Gastrocnemius medialis (tissue), 4 donors: ENCODE measurements at regions not wholly inside any gene's neighbourhood (a gene's known extent, or its start where the extent isn't known, plus 50 kb on each side); places are given as distances from the start of the nearest gene placed in this dataset.

ENCODE experiments used
- ATAC-seq, 2 donors: fragments of 150-250 bp; one replicate each; pipeline ENCODE4 v1.9.1; 2016
- DNase-seq, 2 donors: peaks; one replicate each; pipeline ENCODE4 v3.0.0-alpha.2; 2019
- H3K27ac ChIP-seq, 4 donors: fragments of 200-600 bp; sonication (generic); 1 replicate in 1 of 4; 2 replicates in 3 of 4; pipeline ENCODE4 v1.5.1; 2016 to 2018; ENCODE audit warnings: mild to moderate bottlenecking in 2 of 4, moderate library complexity in 1 of 4
- H3K27me3 ChIP-seq, 3 donors: fragments of 200-600 bp; sonication (generic) in 2 of 3; 1 replicate in 1 of 3; 2 replicates in 2 of 3; pipeline versions ENCODE4 v1.5.1 to v1.6.0; 2016 to 2019; ENCODE audit warnings: mild to moderate bottlenecking in 1 of 3, moderate library complexity in 1 of 3
- H3K36me3 ChIP-seq, 2 donors: fragments of 200-600 bp; sonication (generic) in 1 of 2; one replicate each; pipeline ENCODE4 v1.5.1; 2017 to 2018
- H3K4me1 ChIP-seq, 2 donors: fragments of 200-600 bp; sonication (generic) in 1 of 2; one replicate each; pipeline ENCODE4 v1.5.1; 2016 to 2017; ENCODE audit warnings: mild to moderate bottlenecking in 2 of 2
- H3K4me3 ChIP-seq, 4 donors: fragments of 200-600 bp; sonication (generic) in 3 of 4; 1 replicate in 1 of 4; 2 replicates in 3 of 4; pipeline ENCODE4 v1.5.1; 2016 to 2019; ENCODE audit warnings: mild to moderate bottlenecking in 2 of 4
- H3K9me3 ChIP-seq, 3 donors: fragments of 200-600 bp; sonication (generic) in 2 of 3; 1 replicate in 1 of 3; 2 replicates in 2 of 3; pipeline ENCODE4 v1.5.1; 2016 to 2019
- CTCF ChIP-seq, 5 experiments: fragments of 450-650 bp in 3 of 5; fragments of 200-600 bp in 2 of 5; sonication (generic) in 2 of 5; IDR thresholded peaks in 4 of 5; conservative IDR thresholded peaks in 1 of 5; 1 replicate in 4 of 5; 2 replicates in 1 of 5; pipeline ENCODE4 v1.5.1; 2016 to 2019; ENCODE audit warnings: antibody characterized with exemption in 5 of 5, mild to moderate bottlenecking in 3 of 5, moderate library complexity in 3 of 5
- POLR2A ChIP-seq, 2 donors: fragments of 450-650 bp; IDR thresholded peaks; one replicate each; pipeline ENCODE4 v1.6.1; 2017; ENCODE audit warnings: antibody characterized with exemption in 2 of 2, mild to moderate bottlenecking in 2 of 2, moderate library complexity in 2 of 2
- in situ Hi-C, 4 donors: fragments of 200-750 bp; cut with MboI; loops; one replicate each; pipeline versions ENCODE4 v1.15.0 to v1.8.0; 2017; ENCODE audit warnings: low sequenced_read_pairs in 4 of 4
- intact Hi-C: fragments of 100-400 bp; cut with DNase I; formaldehyde crosslinking; loops from one replicate; pipeline ENCODE4 v1.15.1; 2023; ENCODE audit warnings: low total_unique reads

DNA sequence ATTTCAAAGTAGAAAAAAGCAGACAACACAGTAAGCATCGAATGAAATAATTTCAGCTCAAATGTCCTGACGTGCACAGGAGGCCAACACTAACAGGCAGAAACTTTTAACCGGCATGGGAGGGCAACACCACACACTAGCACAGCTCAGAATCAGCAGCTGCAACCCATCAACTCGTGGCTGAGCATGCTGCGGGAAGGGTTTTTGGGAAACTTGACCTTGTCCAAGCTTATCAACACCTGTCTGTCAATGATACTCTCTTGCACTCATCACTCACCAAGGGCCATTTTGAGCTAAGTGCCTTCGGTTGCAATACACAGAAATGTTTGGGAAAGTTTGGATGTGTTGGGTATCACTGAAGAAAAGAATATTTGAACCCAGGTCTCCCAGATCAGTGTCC lies 483.7 kb downstream of the TSHZ3 start:
- intact Hi-C loops: no loop called here
- H3K4me3 ChIP-seq: no peak overlapping the region
- no peaks in the 10 kb centered on the region for H3K27me3 ChIP-seq
- H3K27ac ChIP-seq: no peak overlapping the region
- no peaks in the 10 kb centered on the region for H3K4me1 ChIP-seq
- DNase-seq (no peak), ATAC-seq (no peak)
- no peak for TF ChIP-seq CTCF (IDR thresholded peaks at IDR 0.05 in 4 of 5, conservative IDR thresholded peaks at IDR 0.05 in 1 of 5)
- no peak for TF ChIP-seq POLR2A (IDR thresholded peaks at IDR 0.05)
- H3K36me3 ChIP-seq: no peaks in the 10 kb centered on the region
- in situ Hi-C loops: no loop called here
- no peaks in the 10 kb centered on the region for H3K9me3 ChIP-seq

- Histone ChIP-seq H3K27me3 (no peaks in the 10 kb centered on the region), H3K9me3 (no peaks in the 10 kb centered on the region), H3K27ac (no peak overlapping the region), H3K4me3 (no peak overlapping the region), H3K4me1 (no peaks in the 10 kb centered on the region), H3K36me3 (no peaks in the 10 kb centered on the region)
- in situ Hi-C loops (no loop called here), intact Hi-C loops (no loop called here)
- TF ChIP-seq CTCF (IDR thresholded peaks at IDR 0.05 in 4 of 5, conservative IDR thresholded peaks at IDR 0.05 in 1 of 5): no peak
- ATAC-seq (no peak), DNase-seq (peak in 1 of 2 donors; percentile 15)
Observed at GRCh38 chr19:30864391-30865215, 484.6 kb downstream of the TSHZ3 start.

GRCh38 chr19:30862876-30863275 lies 486.4 kb downstream of the TSHZ3 start:
- Histone ChIP-seq H3K27me3 (no peaks in the 10 kb centered on the region), H3K4me3 (no peak overlapping the region), H3K36me3 (no peaks in the 10 kb centered on the region), H3K9me3 (no peaks in the 10 kb centered on the region), H3K27ac (no peak overlapping the region), H3K4me1 (no peaks in the 10 kb centered on the region)
- intact Hi-C loops: no loop called here
- DNase-seq (no peak), ATAC-seq (no peak)
- TF ChIP-seq POLR2A (IDR thresholded peaks at IDR 0.05) (no peak), CTCF (IDR thresholded peaks at IDR 0.05 in 4 of 5, conservative IDR thresholded peaks at IDR 0.05 in 1 of 5) (no peak)
- in situ Hi-C loops: no loop called here

GRCh38 chr19:30861919-30862318 lies 487.3 kb downstream of the TSHZ3 start:
- Histone ChIP-seq H3K36me3 (no peaks in the 10 kb centered on the region), H3K4me3 (no peak overlapping the region), H3K27me3 (no peaks in the 10 kb centered on the region), H3K4me1 (no peaks in the 10 kb centered on the region), H3K27ac (no peak overlapping the region), H3K9me3 (no peaks in the 10 kb centered on the region)
- intact Hi-C loops (no loop called here), in situ Hi-C loops (no loop called here)
- no peak for ATAC-seq
- no peak for TF ChIP-seq CTCF (IDR thresholded peaks at IDR 0.05 in 4 of 5, conservative IDR thresholded peaks at IDR 0.05 in 1 of 5)
- no peak for TF ChIP-seq POLR2A (IDR thresholded peaks at IDR 0.05)
- no peak for DNase-seq
